A549 (cell line): ENCODE measurements at regions not wholly inside any gene's neighbourhood (a gene's known extent, or its start where the extent isn't known, plus 50 kb on each side); places are given as distances from the start of the nearest gene placed in this dataset.

Experiments used
- BHLHE40 ChIP-seq: IDR thresholded peaks from 2 replicates; pipeline ENCODE4 v1.6.1; 2012; ENCODE audit warnings: low read depth, low read length, inconsistent platforms
- CEBPB ChIP-seq, 2 experiments: fragments of >200 bp in 1 of 2; sonication (Bioruptor Twin) in 1 of 2; formaldehyde crosslinking in 1 of 2; IDR thresholded peaks; 2 replicates each; pipeline ENCODE4 v1.6.1; 2012 to 2016
- CTCF ChIP-seq: fragments of >200 bp; sonication (Bioruptor Twin); formaldehyde crosslinking; IDR thresholded peaks from 3 replicates; pipeline ENCODE4 v1.5.1; 2016
- EHMT2 ChIP-seq: fragments of 200-600 bp; sonication (generic); IDR thresholded peaks from 2 replicates; pipeline ENCODE4 v1.6.1; 2016; ENCODE audit warnings: antibody characterized with exemption, low read depth, mild to moderate bottlenecking, moderate library complexity
- EP300 ChIP-seq, 2 experiments: fragments of >200 bp; sonication (Bioruptor Twin); formaldehyde crosslinking; IDR thresholded peaks; 2 replicates in 1 of 2; 3 replicates in 1 of 2; pipeline ENCODE4 v1.6.1; 2016 to 2017
- MAX ChIP-seq: IDR thresholded peaks from 2 replicates; pipeline ENCODE4 v1.6.1; 2012
- MYC ChIP-seq: IDR thresholded peaks from 2 replicates; pipeline ENCODE4 v1.6.1; 2012; ENCODE audit warnings: mild to moderate bottlenecking, inconsistent platforms, low read length, improper control_type of control experiment, borderline replicate concordance
- PBX3 ChIP-seq: IDR thresholded peaks from 2 replicates; pipeline ENCODE4 v1.6.1; 2012
- POLR2A ChIP-seq: IDR thresholded peaks from 2 replicates; pipeline ENCODE4 v1.6.1; 2012; ENCODE audit warnings: mild to moderate bottlenecking, low read length
- RAD21 ChIP-seq, 2 experiments: fragments of >200 bp in 1 of 2; sonication (Bioruptor Twin) in 1 of 2; formaldehyde crosslinking in 1 of 2; IDR thresholded peaks in 1 of 2; conservative IDR thresholded peaks in 1 of 2; 2 replicates in 1 of 2; 3 replicates in 1 of 2; pipeline ENCODE4 v1.6.1; 2012 to 2018; ENCODE audit warnings: inconsistent platforms in 1 of 2
- RCOR1 ChIP-seq: fragments of 150-350 bp; IDR thresholded peaks from 2 replicates; pipeline ENCODE4 v1.6.1; 2014; ENCODE audit warnings: antibody characterized with exemption, low read length, low read depth
- ZFP36 ChIP-seq: fragments of 450-650 bp; IDR thresholded peaks from 2 replicates; pipeline ENCODE4 v1.6.1; 2014; ENCODE audit warnings: borderline replicate concordance; ENCODE audit not compliant: partially characterized antibody
- TF ChIP-seq, protein P1 (sequence below): fragments of 200-600 bp; sonication (generic); IDR thresholded peaks from 2 replicates; pipeline ENCODE4 v1.6.1; 2016; ENCODE audit warnings: antibody characterized with exemption, mild to moderate bottlenecking, moderate library complexity

GRCh38 chr11:110832080-110832479 is 119.8 kb upstream of the ARHGAP20 start:
- TF ChIP-seq CTCF, result no peak
- TF ChIP-seq POLR2A, result no peak
- TF ChIP-seq PBX3, result no peak
- TF ChIP-seq CEBPB (IDR thresholded peaks at IDR 0.05), result no peak
- TF ChIP-seq RCOR1, result no peak
- no peak for TF ChIP-seq ZFP36
- no peak for TF ChIP-seq RAD21 (conservative IDR thresholded peaks at IDR 0.05 in 1 of 2, IDR thresholded peaks at IDR 0.05 in 1 of 2)
- TF ChIP-seq EHMT2, result no peak
- TF ChIP-seq, protein P1, sequence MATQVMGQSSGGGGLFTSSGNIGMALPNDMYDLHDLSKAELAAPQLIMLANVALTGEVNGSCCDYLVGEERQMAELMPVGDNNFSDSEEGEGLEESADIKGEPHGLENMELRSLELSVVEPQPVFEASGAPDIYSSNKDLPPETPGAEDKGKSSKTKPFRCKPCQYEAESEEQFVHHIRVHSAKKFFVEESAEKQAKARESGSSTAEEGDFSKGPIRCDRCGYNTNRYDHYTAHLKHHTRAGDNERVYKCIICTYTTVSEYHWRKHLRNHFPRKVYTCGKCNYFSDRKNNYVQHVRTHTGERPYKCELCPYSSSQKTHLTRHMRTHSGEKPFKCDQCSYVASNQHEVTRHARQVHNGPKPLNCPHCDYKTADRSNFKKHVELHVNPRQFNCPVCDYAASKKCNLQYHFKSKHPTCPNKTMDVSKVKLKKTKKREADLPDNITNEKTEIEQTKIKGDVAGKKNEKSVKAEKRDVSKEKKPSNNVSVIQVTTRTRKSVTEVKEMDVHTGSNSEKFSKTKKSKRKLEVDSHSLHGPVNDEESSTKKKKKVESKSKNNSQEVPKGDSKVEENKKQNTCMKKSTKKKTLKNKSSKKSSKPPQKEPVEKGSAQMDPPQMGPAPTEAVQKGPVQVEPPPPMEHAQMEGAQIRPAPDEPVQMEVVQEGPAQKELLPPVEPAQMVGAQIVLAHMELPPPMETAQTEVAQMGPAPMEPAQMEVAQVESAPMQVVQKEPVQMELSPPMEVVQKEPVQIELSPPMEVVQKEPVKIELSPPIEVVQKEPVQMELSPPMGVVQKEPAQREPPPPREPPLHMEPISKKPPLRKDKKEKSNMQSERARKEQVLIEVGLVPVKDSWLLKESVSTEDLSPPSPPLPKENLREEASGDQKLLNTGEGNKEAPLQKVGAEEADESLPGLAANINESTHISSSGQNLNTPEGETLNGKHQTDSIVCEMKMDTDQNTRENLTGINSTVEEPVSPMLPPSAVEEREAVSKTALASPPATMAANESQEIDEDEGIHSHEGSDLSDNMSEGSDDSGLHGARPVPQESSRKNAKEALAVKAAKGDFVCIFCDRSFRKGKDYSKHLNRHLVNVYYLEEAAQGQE, result no peak
- no peak for TF ChIP-seq BHLHE40
- TF ChIP-seq MAX, result no peak
- TF ChIP-seq MYC, result no peak
- TF ChIP-seq EP300 (IDR thresholded peaks at IDR 0.05), result no peak
